Amygdala (tissue), 56 donors: ENCODE measurements at regions not wholly inside any gene's neighbourhood (a gene's known extent, or its start where the extent isn't known, plus 50 kb on each side); places are given as distances from the start of the nearest gene placed in this dataset.
"Not testable (repeated sequence)": the region's sequence is repeated elsewhere in the genome, so short reads cannot be mapped to it uniquely, and the experiment has no call there.

ENCODE experiments used
- DNase-seq, 56 donors: peaks; one replicate each; lab custom pipeline; 2025; lab: John Stamatoyannopoulos, UW

GRCh38 chr9:115425601-115426000 is 307.6 kb upstream of the TNC start:
- DNase-seq = no peak

- DNase-seq = no peak
Measured at GRCh38 chr9:115437418-115437817, 319.5 kb upstream of the TNC start.

GRCh38 chr9:115439641-115440040 is 321.7 kb upstream of the TNC start:
- DNase-seq = no peak

- DNase-seq = no peak
Measured at GRCh38 chr9:115442054-115442453, 324.1 kb upstream of the TNC start.

GRCh38 chr9:115443890-115444289 is 325.9 kb upstream of the TNC start:
- no peak for DNase-seq

GRCh38 chr9:115444959-115445358 is 327.0 kb upstream of the TNC start:
- no peak for DNase-seq

- DNase-seq = no peak
Measured at GRCh38 chr9:115445655-115446054, 327.7 kb upstream of the TNC start.

GRCh38 chr9:115456515-115456914 is 338.6 kb upstream of the TNC start:
- DNase-seq = no peak

- DNase-seq = no peak
Measured at GRCh38 chr9:115461280-115461679, 343.3 kb upstream of the TNC start.

GRCh38 chr9:115462623-115463022 is 344.7 kb upstream of the TNC start:
- DNase-seq = no peak

- no peak for DNase-seq
Measured at GRCh38 chr9:115466756-115467155, 348.8 kb upstream of the TNC start.

- no peak for DNase-seq
Measured at GRCh38 chr9:115469841-115470240, 351.9 kb upstream of the TNC start.

GRCh38 chr9:115473032-115473431 is 355.1 kb upstream of the TNC start:
- DNase-seq = not testable (repeated sequence)

GRCh38 chr9:115481769-115482168 is 363.8 kb upstream of the TNC start:
- DNase-seq = no peak

- DNase-seq = no peak
Measured at GRCh38 chr9:115482747-115483146, 364.8 kb upstream of the TNC start.

- no peak for DNase-seq
Measured at GRCh38 chr9:115492869-115493268, 374.9 kb upstream of the TNC start.

- DNase-seq = no peak
Measured at GRCh38 chr9:115494393-115494792, 376.4 kb upstream of the TNC start.

- no peak for DNase-seq
Measured at GRCh38 chr9:115495052-115495635, 377.2 kb upstream of the TNC start.

GRCh38 chr9:115495836-115496235 is 377.9 kb upstream of the TNC start:
- no peak for DNase-seq

- no peak for DNase-seq
Measured at GRCh38 chr9:115498303-115498702, 380.3 kb upstream of the TNC start.

GRCh38 chr9:115507148-115507547 is 389.2 kb upstream of the TNC start:
- DNase-seq = no peak

GRCh38 chr9:115513148-115513547 is 395.2 kb upstream of the TNC start:
- no peak for DNase-seq

- no peak for DNase-seq
Measured at GRCh38 chr9:115514454-115514853, 396.5 kb upstream of the TNC start.
